PC-9 (cell line): ENCODE measurements at regions not wholly inside any gene's neighbourhood (a gene's known extent, or its start where the extent isn't known, plus 50 kb on each side); places are given as distances from the start of the nearest gene placed in this dataset.
A peak's percentile ranks its signal among the peaks of the same experiment; 100 is the strongest.

ENCODE experiments used
- BruUV-seq: library from RNA; stranded (reverse); fragments of 400-500 nt; replicated peaks from 2 replicates; lab custom pipeline; 2021; lab: Mats Ljungman, UMichigan
- CTCF ChIA-PET: fragments of 300-600 bp; sonication (Branson Sonifier 250); formaldehyde crosslinking; loops from one replicate; lab custom pipeline; 2022; ENCODE audit warnings: antibody characterized with exemption; lab: Charles Lee
- POLR2A ChIA-PET: fragments of 300-600 bp; sonication (Branson Sonifier 250); formaldehyde crosslinking; loops from one replicate; lab custom pipeline; 2022; ENCODE audit warnings: antibody characterized with exemption; ENCODE audit not compliant: unreplicated experiment; lab: Charles Lee
- DNase-seq, 2 experiments: peaks; one replicate each; pipeline versions ENCODE4 v3.0.0 to v3.0.0-alpha.2; 2015 to 2022; ENCODE audit warnings: mixed read lengths in 1 of 2
- H2AFZ ChIP-seq: fragments of 200-600 bp; sonication (generic); 2 replicates; pipeline ENCODE4 v1.8.1; 2017; ENCODE audit warnings: antibody characterized with exemption
- H3F3A ChIP-seq: fragments of 200-600 bp; sonication (generic); 2 replicates; pipeline ENCODE4 v1.8.1; 2017; ENCODE audit warnings: antibody characterized with exemption, mild to moderate bottlenecking, low read depth; ENCODE audit not compliant: insufficient read depth
- H3K27ac ChIP-seq: fragments of 200-600 bp; sonication (generic); 2 replicates; pipeline ENCODE4 v1.6.1; 2016; ENCODE audit warnings: mixed run types
- H3K27me3 ChIP-seq: fragments of 200-600 bp; sonication (generic); 2 replicates; pipeline ENCODE4 v1.6.1; 2016; ENCODE audit warnings: low read depth, mixed run types; ENCODE audit not compliant: insufficient read depth
- H3K36me3 ChIP-seq: fragments of 200-600 bp; sonication (generic); 2 replicates; pipeline ENCODE4 v1.6.1; 2016; ENCODE audit warnings: low read depth, mixed run types
- H3K4me1 ChIP-seq: fragments of 200-600 bp; sonication (generic); replicated peaks from 2 replicates; pipeline ENCODE4 v1.6.1; 2016; ENCODE audit warnings: mixed run types; ENCODE audit not compliant: insufficient read depth
- H3K4me2 ChIP-seq: fragments of 200-600 bp; sonication (generic); 2 replicates; pipeline ENCODE4 v1.6.1; 2017; ENCODE audit warnings: mixed run types
- H3K4me3 ChIP-seq: fragments of 200-600 bp; sonication (generic); 2 replicates; pipeline ENCODE4 v1.6.1; 2016; ENCODE audit warnings: mixed run types
- H3K79me2 ChIP-seq: fragments of 200-600 bp; sonication (generic); 2 replicates; pipeline ENCODE4 v1.6.1; 2017; ENCODE audit warnings: low read depth, mixed run types
- H3K9me2 ChIP-seq: fragments of 200-600 bp; sonication (generic); 2 replicates; pipeline ENCODE4 v1.8.1; 2017; ENCODE audit warnings: mild to moderate bottlenecking; ENCODE audit not compliant: insufficient read depth
- H3K9me3 ChIP-seq: fragments of 200-600 bp; sonication (generic); 2 replicates; pipeline ENCODE4 v1.8.1; 2016; ENCODE audit warnings: low read depth; ENCODE audit not compliant: insufficient read depth
- H4K20me1 ChIP-seq: fragments of 200-600 bp; sonication (generic); 2 replicates; pipeline ENCODE4 v1.8.1; 2017; ENCODE audit not compliant: insufficient read depth
- CTCF ChIP-seq: fragments of 200-600 bp; sonication (generic); conservative IDR thresholded peaks from 2 replicates; pipeline ENCODE4 v1.6.1; 2017; ENCODE audit warnings: mixed run types, antibody characterized with exemption, mild to moderate bottlenecking, moderate library complexity
- EZH2 ChIP-seq: fragments of 200-600 bp; sonication (generic); IDR thresholded peaks from 2 replicates; pipeline ENCODE4 v1.8.0; 2017; ENCODE audit warnings: antibody characterized with exemption, low read depth
- intact Hi-C: fragments of 100-400 bp; cut with micrococcal nuclease; formaldehyde crosslinking; loops from one replicate; pipeline ENCODE4 v1.10.0; 2022; ENCODE audit not compliant: unreplicated experiment

GRCh38 chr14:65208548-65208947 is 106.2 kb upstream of the MAX start:
- no peak overlapping the region for H3K4me3 ChIP-seq
- no peaks in the 10 kb centered on the region for H3K9me2 ChIP-seq
- CTCF ChIA-PET = no interaction called here
- H3K9me3 ChIP-seq = no peaks in the 10 kb centered on the region
- no peaks in the 10 kb centered on the region for H3K36me3 ChIP-seq
- DNase-seq = peak in 1 of 2 experiments; percentile 29
- peaks cover 40% of the 10 kb centered on the region for H3K4me1 ChIP-seq
- peaks cover 21% of the 10 kb centered on the region; the same call in 1 of the 2 replicates for H3F3A ChIP-seq
- no peaks in the 10 kb centered on the region for H3K27me3 ChIP-seq
- no peak overlapping the region for H3K27ac ChIP-seq
- H2AFZ ChIP-seq = no peak overlapping the region
- TF ChIP-seq CTCF (no peak), EZH2 (no peak)
- no peak overlapping the region for H3K4me2 ChIP-seq
- POLR2A ChIA-PET = no interaction called here
- intact Hi-C loops = no loop called here
- no TSS peak for BruUV-seq
- no peaks in the 10 kb centered on the region for H4K20me1 ChIP-seq
- H3K79me2 ChIP-seq = no peaks in the 10 kb centered on the region

- H3K27ac ChIP-seq = peak overlapping the region; percentile 93
- H3F3A ChIP-seq = peaks cover 21% of the 10 kb centered on the region; the same call in 1 of the 2 replicates
- intact Hi-C loops = no loop called here
- peak overlapping the region; percentile 58 for H3K4me2 ChIP-seq
- no peaks in the 10 kb centered on the region for H3K9me3 ChIP-seq
- DNase-seq = peak in 1 of 2 experiments; percentile 31
- H3K9me2 ChIP-seq = no peaks in the 10 kb centered on the region
- no peak overlapping the region for H3K4me3 ChIP-seq
- no peaks in the 10 kb centered on the region for H4K20me1 ChIP-seq
- H3K4me1 ChIP-seq = peaks cover 40% of the 10 kb centered on the region
- TF ChIP-seq EZH2 (no peak), CTCF (no peak)
- CTCF ChIA-PET = interaction anchor here (0.8 kb wide), 1 partner anchor 42 kb away, joined by 3 read pairs; no protein-coding TSS in a partner anchor
- no peaks in the 10 kb centered on the region for H3K36me3 ChIP-seq
- no TSS peak for BruUV-seq
- no peaks in the 10 kb centered on the region for H3K79me2 ChIP-seq
- no peaks in the 10 kb centered on the region for H3K27me3 ChIP-seq
- H2AFZ ChIP-seq = no peak overlapping the region
- POLR2A ChIA-PET = no interaction called here
These were observed 108.0 kb upstream of the MAX start for GRCh38 chr14:65210118-65210821.

- intact Hi-C loops = loop anchor here (1.0 kb wide), 1 partner anchor 31 kb away; no protein-coding TSS in a partner anchor
- no peaks in the 10 kb centered on the region for H3K27me3 ChIP-seq
- no peaks in the 10 kb centered on the region for H3K9me3 ChIP-seq
- H2AFZ ChIP-seq = no peak overlapping the region
- H4K20me1 ChIP-seq = no peaks in the 10 kb centered on the region
- H3K4me2 ChIP-seq = peak overlapping the region; percentile 58
- no peak for DNase-seq
- H3K27ac ChIP-seq = peak overlapping the region; percentile 93
- peaks cover 21% of the 10 kb centered on the region; the same call in 1 of the 2 replicates for H3F3A ChIP-seq
- H3K9me2 ChIP-seq = no peaks in the 10 kb centered on the region
- H3K4me3 ChIP-seq = peak overlapping the region; percentile 17; the same call in 1 of the 2 replicates
- no TSS peak for BruUV-seq
- no peaks in the 10 kb centered on the region for H3K36me3 ChIP-seq
- POLR2A ChIA-PET = interaction anchor here (0.7 kb wide), 1 partner anchor 16 kb away, joined by 3 read pairs; no protein-coding TSS in a partner anchor
- TF ChIP-seq EZH2 (no peak), CTCF (no peak)
- H3K79me2 ChIP-seq = no peaks in the 10 kb centered on the region
- CTCF ChIA-PET = interaction anchor here (0.8 kb wide), 1 partner anchor 42 kb away, joined by 3 read pairs; no protein-coding TSS in a partner anchor
- peaks cover 40% of the 10 kb centered on the region for H3K4me1 ChIP-seq
These were observed 108.5 kb upstream of the MAX start for GRCh38 chr14:65210822-65211182.
